ENCODE measurements at regions not wholly inside any gene's neighbourhood (a gene's known extent, or its start where the extent isn't known, plus 50 kb on each side); places are given as distances from the start of the nearest gene placed in this dataset.

- H3K9ac ChIP-seq (ENCODE audit: low read length in 3 of 3) = no peak overlapping the region
- no peak for FAIRE-seq
- no peak overlapping the region for H3K27ac ChIP-seq (ENCODE audit: low read depth in 2 of 2, low read length in 2 of 2)
- no peak overlapping the region for H3K4me3 ChIP-seq (ENCODE audit: low read length in 3 of 3)
- no peak for DNase-seq
- no peak for TF ChIP-seq CTCF (IDR thresholded peaks at IDR 0.05; ENCODE audit: borderline replicate concordance, extremely low read depth, insufficient read depth)
- H3K9me3 ChIP-seq (ENCODE audit: control insufficient read depth in 2 of 3, insufficient read depth in 1 of 3, low read length in 3 of 3) = no peaks in the 10 kb centered on the region
- intact Hi-C loops (cut with DNase I) = no loop called here
- H3K36me3 ChIP-seq (ENCODE audit: control insufficient read depth in 2 of 3, insufficient read depth in 3 of 3, low read length in 3 of 3) = no peaks in the 10 kb centered on the region
- no peaks in the 10 kb centered on the region for H3K27me3 ChIP-seq (ENCODE audit: control insufficient read depth, insufficient read depth, low read length)
- no peaks in the 10 kb centered on the region for H3K4me1 ChIP-seq (ENCODE audit: control insufficient read depth in 2 of 3, insufficient read depth in 2 of 3, low read depth in 1 of 3, low read length in 3 of 3)
Measured at GRCh38 chrX:77160301-77160700, 286.9 kb upstream of the FGF16 start.

GRCh38 chrX:77162777-77163176 is 284.4 kb upstream of the FGF16 start:
- no peaks in the 10 kb centered on the region for H3K4me1 ChIP-seq (ENCODE audit: control insufficient read depth in 2 of 3, insufficient read depth in 2 of 3, low read depth in 1 of 3, low read length in 3 of 3)
- H3K27me3 ChIP-seq (ENCODE audit: control insufficient read depth, insufficient read depth, low read length) = no peaks in the 10 kb centered on the region
- no peak for TF ChIP-seq CTCF (IDR thresholded peaks at IDR 0.05; ENCODE audit: borderline replicate concordance, extremely low read depth, insufficient read depth)
- FAIRE-seq = peak; percentile 93
- no peaks in the 10 kb centered on the region for H3K9me3 ChIP-seq (ENCODE audit: control insufficient read depth in 2 of 3, insufficient read depth in 1 of 3, low read length in 3 of 3)
- no peak for DNase-seq
- H3K4me3 ChIP-seq (ENCODE audit: low read length in 3 of 3) = no peak overlapping the region
- intact Hi-C loops (cut with DNase I) = no loop called here
- no peaks in the 10 kb centered on the region for H3K36me3 ChIP-seq (ENCODE audit: control insufficient read depth in 2 of 3, insufficient read depth in 3 of 3, low read length in 3 of 3)
- no peak overlapping the region for H3K27ac ChIP-seq (ENCODE audit: low read depth in 2 of 2, low read length in 2 of 2)
- no peak overlapping the region for H3K9ac ChIP-seq (ENCODE audit: low read length in 3 of 3)

GRCh38 chrX:77167993-77168392 is 279.2 kb upstream of the FGF16 start:
- no peaks in the 10 kb centered on the region for H3K27me3 ChIP-seq (ENCODE audit: control insufficient read depth, insufficient read depth, low read length)
- DNase-seq (no peak), FAIRE-seq (no peak)
- no peak overlapping the region for H3K27ac ChIP-seq (ENCODE audit: low read depth in 2 of 2, low read length in 2 of 2)
- H3K4me1 ChIP-seq (ENCODE audit: control insufficient read depth in 2 of 3, insufficient read depth in 2 of 3, low read depth in 1 of 3, low read length in 3 of 3) = no peaks in the 10 kb centered on the region
- intact Hi-C loops (cut with DNase I) = no loop called here
- no peak for TF ChIP-seq CTCF (IDR thresholded peaks at IDR 0.05; ENCODE audit: borderline replicate concordance, extremely low read depth, insufficient read depth)
- no peak overlapping the region for H3K9ac ChIP-seq (ENCODE audit: low read length in 3 of 3)
- H3K36me3 ChIP-seq (ENCODE audit: control insufficient read depth in 2 of 3, insufficient read depth in 3 of 3, low read length in 3 of 3) = no peaks in the 10 kb centered on the region
- H3K4me3 ChIP-seq (ENCODE audit: low read length in 3 of 3) = no peak overlapping the region
- H3K9me3 ChIP-seq (ENCODE audit: control insufficient read depth in 2 of 3, insufficient read depth in 1 of 3, low read length in 3 of 3) = no peaks in the 10 kb centered on the region

All from kidney (tissue), 13 donors.